SIG-M5 treated with dmso at 0.1 percent for 504 hours (cell line): ENCODE measurements at regions not wholly inside any gene's neighbourhood (a gene's known extent, or its start where the extent isn't known, plus 50 kb on each side); places are given as distances from the start of the nearest gene placed in this dataset.
"Not testable (repeated sequence)": the region's sequence is repeated elsewhere in the genome, so short reads cannot be mapped to it uniquely, and the experiment has no call there.

Source experiments
- DNase-seq: peaks from one replicate; lab custom pipeline; 2025; ENCODE audit not compliant: unreplicated experiment; lab: John Stamatoyannopoulos, UW

DNA sequence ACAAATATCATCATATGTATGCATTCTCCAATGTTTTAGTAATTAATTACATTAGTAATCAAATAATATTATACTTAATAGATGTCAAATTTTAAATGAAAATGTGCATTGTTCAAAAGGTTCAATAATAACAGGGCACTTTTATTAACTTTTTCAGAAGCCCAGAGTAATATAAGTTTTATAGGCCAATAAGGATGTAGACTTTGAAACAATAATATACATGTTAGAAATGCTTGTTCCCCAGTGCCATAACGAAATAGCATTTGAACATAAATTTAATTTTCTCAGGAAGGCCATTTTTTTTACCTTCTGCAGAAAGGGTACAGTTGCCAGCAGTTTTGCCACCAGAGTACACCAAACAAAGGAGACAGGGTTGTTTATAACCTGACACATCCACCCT lies 1133.9 kb upstream of the LRRTM3 start:
- no peak for DNase-seq

DNA sequence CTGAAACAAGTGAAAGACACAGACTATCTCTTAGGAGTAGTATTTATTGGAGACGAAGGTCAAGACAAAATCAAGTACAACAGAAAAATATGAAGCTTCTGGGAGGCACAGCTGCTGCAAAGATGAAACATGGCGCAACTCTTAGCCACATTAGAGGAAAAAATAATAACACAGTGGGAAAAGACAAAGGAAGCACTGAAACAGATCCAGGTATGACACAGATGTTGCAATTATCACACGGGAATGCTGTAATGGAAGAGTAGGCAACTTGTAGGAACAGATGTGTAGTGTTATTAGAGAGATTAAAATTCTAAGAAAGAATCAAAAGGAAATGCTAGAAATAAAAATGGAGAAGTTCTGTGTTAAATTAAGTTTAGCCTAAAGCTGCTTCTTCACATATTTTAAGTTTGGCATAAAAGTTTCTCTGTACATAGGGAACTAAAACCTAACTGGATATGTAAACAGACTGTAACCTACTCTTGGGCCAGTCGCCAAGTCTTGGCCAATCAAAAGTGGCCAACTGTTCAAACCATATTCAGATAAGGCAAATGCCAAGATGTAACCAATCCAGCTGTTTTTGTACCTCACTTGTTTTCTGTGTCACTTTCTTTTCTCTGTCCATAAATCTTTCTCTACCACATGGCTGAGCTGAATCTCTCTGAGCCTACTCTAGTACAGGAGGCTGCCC lies 1132.0 kb upstream of the LRRTM3 start:
- DNase-seq, result no peak

DNA sequence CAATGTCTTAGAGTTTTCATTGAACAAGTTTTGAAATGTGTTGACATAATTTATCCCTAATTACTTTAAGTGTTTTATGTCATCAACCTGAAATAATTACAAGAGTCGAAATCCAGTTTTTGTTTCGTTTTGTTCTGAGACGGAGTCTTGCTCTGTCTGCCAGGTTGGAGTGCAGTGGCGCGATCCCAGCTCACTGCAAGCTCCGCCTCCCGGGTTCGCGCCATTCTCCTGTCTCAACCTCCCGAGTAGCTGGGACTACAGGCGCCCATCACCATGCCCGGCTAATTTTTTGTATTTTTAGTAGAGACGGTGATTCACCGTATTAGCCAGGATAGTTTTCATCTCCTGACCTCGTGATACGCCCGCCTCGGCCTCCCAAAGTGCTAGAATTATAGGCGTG lies 1131.0 kb upstream of the LRRTM3 start:
- not testable (repeated sequence) for DNase-seq

DNA sequence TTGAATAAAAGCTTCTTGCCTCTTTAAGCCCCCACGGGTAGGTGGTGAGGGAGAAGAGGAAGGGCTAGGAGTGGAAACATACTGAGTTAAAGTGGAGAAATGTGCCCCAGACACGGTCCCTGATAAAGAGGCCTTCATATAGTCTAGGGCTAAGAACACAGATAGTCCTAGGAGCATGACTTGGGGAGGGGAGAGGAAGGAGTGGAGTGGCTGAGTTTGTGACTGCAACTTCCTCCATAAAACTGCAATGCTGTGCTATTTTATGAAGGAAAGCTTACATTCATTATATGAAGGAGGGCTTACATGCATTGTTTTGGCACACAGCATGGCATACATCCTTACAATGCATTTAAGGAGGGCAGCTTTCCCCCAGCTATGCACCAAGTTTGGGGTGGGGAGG lies 1129.4 kb upstream of the LRRTM3 start:
- DNase-seq, result no peak

DNA sequence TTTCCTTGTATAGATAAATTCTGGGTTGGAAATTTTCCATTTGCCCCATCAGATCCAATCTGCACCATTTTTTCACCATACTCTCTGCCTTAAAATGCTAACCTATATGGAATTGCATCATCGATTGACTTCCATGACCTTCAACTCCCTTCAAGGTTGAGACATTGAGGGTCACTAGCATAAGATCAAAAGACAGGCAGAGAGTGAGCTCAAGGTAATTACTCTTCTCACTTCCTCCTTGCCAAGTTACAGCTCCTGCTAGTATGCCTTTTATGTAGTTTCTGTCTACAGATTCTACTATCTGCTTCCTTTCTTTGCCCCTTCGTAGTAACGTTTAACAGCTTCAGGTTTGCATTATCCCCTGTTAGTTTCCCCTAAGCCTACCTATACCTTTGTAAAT lies 1127.7 kb upstream of the LRRTM3 start:
- DNase-seq, result no peak

DNA sequence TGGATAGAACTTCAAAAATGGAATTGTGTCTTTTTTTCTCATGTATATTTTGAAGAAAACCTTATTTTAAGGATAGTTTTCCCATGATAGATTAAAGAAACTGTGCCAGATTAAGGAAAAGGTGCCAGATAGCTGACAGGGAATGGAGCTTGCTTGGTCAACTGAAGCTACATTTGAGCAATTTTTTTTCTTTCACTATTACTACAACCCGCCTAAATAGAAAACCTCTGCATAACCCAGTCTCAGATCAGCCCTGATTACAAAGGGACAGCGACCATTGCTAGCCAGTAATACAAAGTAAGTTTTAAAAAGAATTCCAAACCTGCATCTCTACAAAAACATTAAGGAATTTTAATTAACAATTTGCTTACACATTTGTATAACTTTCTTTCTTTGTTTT lies 1123.4 kb upstream of the LRRTM3 start:
- no peak for DNase-seq

DNA sequence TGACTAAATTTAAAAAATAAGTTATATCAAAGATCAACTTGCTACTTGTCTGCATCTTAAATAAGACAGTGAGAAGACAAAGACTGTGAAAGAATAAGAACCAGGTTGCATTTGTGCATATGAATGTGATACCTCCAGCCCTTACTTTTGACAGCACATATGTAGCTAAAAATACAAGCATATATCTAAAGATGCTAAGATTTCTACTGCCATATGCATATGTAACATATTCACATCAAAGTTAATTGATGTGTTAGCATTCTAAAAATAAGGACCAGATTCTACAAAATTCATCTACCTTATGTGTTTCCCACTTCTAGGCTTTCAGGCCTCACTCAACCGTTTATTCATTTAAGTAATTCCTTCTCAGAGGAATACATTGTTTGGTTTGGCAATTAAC lies 1120.3 kb upstream of the LRRTM3 start:
- DNase-seq, result no peak

DNA sequence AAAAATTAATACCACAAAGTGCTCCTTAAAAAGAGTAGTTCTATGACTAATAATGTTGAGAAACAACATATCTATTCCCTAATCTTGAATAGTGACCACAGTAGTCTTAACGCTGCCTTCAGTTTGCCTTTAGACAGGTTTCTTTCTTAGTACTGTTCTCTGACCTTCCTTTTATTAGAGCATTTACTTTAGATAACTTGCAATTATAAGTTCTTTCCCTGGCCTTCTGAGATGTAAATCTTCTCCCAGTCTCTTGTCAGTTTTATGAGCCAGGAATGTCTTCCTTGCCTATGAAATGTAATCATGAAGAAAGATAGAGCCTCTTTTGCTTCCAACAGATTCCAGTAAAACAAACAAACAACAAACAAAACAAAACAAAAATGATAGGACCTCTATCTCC lies 1119.8 kb upstream of the LRRTM3 start:
- no peak for DNase-seq

DNA sequence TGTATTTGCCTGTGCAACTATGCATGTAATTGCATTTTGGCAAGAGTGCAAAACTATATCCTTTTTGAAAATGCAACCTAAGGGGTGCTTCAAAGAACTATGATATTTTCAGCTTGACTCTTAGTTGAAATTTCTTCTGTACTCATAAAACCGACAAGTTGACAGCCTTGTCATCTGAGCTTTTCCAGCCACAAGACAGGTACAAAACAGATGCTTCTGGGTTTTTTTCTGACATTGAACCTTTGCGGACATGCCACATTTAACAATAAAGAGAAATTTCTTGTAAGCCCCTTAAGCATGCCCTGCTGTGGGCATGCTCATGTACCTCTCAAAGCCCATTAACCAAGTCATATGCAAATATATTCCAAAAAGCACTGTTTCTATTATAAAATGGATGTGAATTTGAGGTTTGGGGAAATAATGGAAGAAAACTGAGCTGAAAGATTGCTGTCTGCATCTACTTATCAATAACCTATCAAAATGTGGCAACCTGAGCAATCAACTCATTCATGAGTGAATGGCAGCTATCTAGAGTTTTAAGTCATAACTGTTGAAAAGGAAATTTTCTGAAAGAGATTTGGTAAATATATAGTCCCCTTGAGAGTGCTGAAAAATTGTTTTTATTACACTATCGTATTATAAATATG lies 1117.0 kb upstream of the LRRTM3 start:
- DNase-seq, result no peak

DNA sequence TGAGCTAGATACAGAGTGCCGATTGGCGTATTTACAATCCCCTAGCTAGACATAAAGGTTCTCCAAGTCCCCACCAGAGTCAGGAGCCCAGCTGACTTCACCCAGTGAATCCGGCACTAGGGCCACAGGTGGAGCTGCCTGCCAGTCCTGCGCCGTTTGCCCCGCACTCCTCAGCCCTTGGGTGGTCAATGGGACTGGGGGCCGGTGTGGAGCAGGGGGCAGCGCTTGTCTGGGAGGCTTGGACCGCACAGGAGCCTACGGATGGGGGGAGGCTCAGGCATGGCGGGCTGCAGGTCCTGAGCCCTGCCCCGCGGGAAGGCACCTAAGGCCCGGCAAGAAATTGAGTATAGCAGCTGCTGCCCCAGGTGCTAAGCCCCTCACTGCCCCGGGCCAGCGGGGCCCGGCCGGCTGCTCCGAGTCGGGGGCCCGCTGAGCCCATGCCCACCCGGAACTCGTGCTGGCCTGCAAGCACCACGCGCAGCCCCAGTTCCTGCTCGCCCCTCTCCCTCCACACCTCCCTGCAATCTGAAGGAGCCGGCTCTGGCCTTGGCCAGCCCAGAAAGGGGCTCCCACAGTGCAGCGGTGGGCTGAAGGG lies 1113.8 kb upstream of the LRRTM3 start:
- DNase-seq, result no peak

DNA sequence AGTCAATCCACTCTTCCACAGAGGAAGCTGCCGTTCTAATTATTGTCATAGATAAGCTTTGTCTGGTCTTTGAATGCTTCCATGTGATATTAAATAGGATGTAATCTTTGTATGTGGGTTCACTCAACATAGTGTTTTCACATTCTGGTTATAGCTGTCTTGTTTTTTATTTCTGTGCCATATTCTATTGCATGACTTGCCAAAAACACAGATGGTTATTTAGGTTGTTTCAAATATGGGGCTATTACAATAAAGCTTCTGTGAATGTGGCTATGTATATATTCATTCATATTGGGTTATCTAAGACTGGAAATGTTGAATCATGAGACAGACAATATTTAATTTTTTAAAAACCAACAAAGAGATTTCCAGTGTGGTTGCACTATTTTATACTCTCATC lies 1109.3 kb upstream of the LRRTM3 start:
- DNase-seq, result no peak

DNA sequence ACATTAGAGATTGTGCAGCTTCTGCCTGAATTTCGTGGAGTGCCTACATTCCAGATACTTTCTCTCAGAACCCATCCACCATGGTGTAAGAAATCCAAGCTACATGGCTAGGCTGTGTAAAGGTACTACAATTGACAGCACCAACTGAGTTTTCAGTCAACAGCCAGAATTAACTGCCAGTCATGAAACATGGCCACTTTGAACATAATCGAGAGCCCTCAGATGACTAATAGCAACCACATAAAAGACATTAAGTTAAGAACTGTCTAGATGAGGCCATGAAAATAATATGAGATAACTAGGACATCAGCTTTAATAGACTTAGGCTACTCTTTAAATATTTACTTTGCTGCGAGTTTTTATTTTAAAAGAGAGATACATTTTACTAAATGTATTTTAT lies 1106.8 kb upstream of the LRRTM3 start:
- no peak for DNase-seq

DNA sequence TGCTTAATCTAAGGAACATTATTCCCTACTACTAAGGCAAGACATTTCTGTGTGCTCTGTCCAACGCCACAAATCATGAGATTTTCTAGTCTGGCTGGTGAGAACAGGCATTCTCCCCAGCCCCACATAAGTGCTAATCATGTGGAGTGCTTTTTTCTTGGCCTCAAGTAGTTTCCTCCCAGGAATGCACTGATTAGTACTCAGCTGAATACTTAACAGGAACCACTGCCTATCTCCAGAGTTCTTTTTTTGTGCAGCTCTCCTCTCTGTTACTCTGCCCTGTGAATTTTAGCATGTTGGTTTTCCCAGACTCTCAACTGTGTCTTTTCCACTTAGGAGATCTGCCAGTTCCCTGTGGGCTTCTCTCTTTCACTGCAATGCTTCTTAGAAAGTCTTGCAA lies 1098.5 kb upstream of the LRRTM3 start:
- no peak for DNase-seq

DNA sequence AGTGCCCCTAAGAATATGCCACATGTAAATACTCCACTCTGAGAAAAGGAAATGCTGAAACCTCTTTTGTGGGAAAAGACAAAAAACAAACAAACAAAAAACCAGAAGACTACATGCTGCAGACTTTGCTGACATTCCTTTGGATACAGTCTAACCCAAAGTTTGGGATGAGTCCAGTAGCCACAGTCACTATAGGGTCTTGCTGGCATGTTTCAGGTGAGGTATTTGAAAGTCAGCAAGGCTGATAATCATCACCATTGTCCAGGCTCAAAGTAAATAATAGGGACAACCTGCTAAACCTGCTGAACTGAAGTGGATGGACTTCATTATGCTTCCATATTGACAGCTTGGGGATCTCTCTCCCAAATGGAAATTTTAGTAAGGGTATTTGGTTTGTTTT lies 1087.0 kb upstream of the LRRTM3 start:
- DNase-seq, result no peak

DNA sequence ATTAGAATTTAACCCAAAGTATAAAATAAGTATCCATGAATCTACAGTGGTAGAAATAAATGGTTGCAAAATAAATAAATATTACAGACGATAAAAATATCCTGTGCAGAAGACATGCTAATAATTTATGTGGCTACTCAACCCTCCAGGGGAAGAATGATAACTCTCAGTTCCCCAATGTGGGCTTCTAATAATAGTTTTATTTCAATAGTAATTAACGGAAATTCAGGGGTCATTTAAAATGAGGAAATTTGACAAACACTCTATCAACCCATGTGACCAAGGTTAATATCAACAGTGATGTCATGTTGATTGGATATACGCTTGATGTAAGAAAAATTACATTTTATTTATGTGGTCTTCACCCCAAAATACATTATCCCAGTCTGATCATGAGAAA lies 1082.6 kb upstream of the LRRTM3 start:
- DNase-seq, result no peak

DNA sequence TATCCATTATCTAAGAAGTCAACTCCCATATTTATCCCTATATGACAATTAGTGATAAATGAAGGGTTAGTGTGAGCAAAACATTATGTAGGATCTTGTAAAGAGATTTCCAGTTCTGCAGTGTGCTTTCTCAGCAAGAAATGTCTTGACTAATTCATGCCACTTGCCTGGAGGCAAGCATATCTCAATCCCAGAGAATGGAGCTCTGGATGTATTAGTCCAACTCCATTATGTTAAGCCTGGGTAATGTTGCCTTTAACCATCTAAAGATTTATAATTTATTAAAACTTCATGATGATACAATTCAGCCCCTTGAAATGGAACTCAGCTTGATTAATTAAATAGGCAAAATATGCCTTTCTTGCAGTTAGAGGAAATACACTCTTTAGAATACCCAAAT lies 1079.9 kb upstream of the LRRTM3 start:
- DNase-seq, result no peak

DNA sequence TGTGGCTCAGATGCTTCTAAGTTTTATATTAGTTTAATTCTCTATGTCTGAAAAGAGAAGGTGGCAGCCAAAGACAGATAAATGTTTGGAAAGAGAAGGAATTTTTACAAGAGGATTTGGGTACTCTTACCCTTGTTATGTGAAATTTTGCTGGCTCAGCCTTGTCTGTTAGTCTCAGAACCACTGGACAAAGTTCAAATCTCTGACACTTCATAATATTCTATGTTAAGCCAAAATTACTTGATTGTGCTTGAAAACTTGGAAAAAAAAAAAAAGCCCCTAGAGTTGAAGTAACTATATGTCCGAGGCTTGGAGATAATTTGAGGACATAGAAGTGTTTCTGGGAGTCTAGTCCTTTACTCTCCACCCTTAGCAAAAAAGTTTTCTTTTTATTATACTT lies 1079.3 kb upstream of the LRRTM3 start:
- no peak for DNase-seq

DNA sequence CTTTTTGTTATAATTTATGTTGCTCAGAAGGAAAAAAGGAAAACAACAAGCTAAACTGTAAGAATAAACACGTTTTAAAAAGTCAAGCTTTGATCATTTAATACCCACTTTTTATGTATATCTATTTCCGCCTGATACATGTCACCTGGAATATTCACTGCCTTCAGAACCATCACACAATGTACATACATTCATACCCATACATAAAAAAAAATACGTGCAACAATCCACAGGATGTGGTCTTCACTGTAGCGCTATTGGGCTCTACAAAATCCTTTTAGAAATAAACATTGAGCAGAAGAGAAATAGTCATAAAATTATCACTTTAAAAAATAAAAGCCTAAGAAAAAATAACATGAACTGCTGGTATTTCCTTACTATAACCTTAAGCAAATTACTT lies 1078.9 kb upstream of the LRRTM3 start:
- no peak for DNase-seq

DNA sequence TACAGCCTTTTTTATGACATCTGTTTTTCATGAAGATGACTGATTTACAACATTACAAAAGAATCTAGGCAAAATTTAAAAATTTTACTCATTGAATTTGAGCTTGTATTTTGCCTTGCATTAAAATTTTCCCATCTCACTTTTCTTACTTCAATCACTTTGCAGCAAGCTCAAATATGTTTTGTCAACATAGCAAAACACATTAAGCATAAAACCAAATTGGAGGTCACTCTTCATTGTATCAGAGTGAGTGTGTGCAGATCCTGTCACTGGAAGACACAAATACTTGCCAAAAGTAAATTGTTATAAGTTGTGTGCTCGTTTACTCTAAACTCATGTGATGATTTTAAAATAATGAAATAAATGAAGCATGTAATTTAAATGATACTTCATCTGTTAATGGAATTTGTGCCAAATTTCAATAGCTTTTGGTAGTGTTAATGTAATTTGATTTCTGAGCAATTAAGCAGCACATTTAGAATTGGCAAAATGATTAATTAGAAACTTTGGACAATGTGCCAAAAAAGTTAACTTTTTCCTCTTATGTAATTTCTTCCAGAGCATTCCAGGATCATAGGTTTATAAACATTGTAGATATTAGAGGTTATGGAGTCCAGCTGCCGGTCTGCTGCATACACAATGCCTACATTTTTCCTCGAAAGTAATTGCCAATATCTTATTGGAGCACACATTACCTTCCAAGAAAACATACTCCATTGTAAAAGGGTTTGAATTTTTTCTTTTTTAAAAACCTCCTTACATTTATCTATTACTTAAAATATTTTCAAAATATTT lies 1078.2 kb upstream of the LRRTM3 start:
- no peak for DNase-seq

DNA sequence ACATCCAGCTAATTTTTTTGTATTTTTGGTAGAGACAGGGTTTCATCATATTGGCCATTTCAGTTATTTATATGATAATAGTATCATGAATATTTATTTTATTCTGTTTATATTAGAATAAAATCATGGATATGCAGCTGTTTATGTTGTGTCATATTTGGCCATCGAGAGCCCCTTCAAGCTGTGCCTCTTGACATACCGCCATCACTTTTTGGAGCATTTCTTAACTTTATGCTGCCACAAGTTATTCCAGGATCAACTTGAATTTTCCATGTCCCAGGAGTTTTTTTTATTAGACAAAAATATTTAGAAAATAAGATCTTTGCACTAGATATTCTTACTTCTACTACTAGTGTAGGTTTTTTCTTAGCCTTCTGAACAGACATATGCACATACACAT lies 1067.0 kb upstream of the LRRTM3 start:
- no peak for DNase-seq

DNA sequence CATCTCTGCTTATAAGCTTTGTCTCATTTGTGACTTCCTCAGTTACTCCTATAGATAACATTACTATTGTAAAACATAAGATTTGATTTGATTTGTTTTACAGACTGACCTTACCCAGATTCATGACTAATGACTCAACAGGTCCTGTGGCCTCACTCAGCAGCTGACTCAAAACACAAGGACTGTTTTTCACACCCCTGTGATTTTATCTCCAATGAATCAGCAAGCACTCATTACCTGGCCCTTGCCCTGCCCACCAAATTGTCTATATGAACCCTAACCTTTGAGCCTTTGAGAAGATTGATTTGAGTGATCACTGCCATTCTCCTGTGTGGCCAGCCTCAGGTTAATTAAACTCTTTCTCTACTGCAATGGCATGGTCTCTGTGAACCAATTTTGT lies 1064.6 kb upstream of the LRRTM3 start:
- DNase-seq, result no peak
